ENCODE measurements at regions not wholly inside any gene's neighbourhood (a gene's known extent, or its start where the extent isn't known, plus 50 kb on each side); places are given as distances from the start of the nearest gene placed in this dataset.
"Not testable (repeated sequence)": the region's sequence is repeated elsewhere in the genome, so short reads cannot be mapped to it uniquely, and the experiment has no call there.

GRCh38 chr4:131727418-131727817 lies 1421.7 kb upstream of the PCDH10 start:
- DNase-seq, result not testable (repeated sequence)

GRCh38 chr4:131729205-131729604 lies 1419.9 kb upstream of the PCDH10 start:
- DNase-seq, result not testable (repeated sequence)

- DNase-seq, result not testable (repeated sequence)
Observed at GRCh38 chr4:131729716-131730398, 1419.2 kb upstream of the PCDH10 start.

GRCh38 chr4:131730574-131730973 lies 1418.5 kb upstream of the PCDH10 start:
- not testable (repeated sequence) for DNase-seq

- not testable (repeated sequence) for DNase-seq
Observed at GRCh38 chr4:131732034-131732630, 1417.0 kb upstream of the PCDH10 start.

- DNase-seq, result not testable (repeated sequence)
Observed at GRCh38 chr4:131734321-131734720, 1414.8 kb upstream of the PCDH10 start.

DNA sequence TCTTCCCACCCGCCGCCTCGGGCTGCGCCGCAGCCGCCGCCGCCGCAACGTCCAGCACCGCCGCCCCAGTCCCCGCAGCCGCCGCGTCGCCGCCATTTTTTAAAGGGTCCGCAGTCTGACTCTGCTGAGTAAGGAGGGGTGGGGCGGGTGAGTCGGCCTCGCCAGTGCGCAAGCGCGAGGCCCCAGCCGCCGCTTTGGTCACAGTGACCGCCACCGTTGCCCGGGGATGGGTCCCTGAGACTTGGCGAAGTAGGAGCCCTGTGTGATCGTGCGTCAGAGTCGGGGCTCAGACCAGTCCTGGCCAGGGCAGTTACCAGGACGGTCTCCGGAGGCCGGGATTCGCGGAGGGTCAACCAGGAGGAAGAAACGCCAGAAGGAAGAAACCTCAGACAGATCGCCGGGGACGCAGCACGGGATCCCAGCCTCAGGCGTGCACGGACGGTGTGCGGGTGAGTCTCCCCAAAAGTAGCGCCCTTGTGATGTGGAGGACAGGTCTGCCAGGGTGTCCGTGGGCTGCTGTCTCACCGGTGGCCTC lies 1414.2 kb upstream of the PCDH10 start:
- DNase-seq, result not testable (repeated sequence)

DNA sequence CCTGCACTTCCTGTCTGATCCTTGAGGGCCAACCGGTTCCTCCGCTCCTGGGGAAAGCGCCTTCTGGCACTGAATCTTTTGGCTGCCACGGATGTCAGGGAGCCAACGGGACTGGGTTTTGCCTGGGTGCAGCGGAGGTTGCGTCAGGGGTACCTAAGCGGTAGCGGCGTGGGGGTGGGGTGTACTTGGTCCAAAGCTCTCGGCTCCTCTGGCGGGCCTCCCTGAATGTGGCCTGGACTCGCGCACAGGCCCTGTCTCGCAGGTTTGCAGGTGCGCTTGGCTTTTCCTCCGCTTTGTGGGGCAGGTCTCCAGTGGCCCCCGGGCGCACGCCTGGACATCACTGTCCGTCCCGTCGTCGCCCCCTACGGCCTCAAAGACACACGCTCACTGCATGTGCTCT lies 1410.1 kb upstream of the PCDH10 start:
- not testable (repeated sequence) for DNase-seq

DNA sequence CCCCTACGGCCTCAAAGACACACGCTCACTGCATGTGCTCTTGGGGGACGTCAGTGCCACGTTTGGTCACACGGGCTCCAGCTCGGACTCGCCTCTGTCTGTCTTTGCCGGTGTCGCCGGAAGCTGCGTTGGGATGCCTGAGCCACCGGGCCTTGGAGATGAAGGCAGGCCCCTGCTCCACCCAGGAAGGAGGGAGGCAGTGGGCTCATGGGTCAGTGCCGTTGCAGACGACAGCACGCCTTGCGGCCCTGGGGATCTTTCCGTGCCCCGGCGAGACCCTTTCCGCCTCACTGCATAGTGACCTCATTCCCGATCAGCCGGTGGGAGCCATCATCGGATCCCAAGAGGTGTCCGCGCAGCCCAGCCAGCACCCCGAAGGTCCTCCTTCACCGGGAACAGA lies 1407.3 kb upstream of the PCDH10 start:
- DNase-seq, result not testable (repeated sequence)

GRCh38 chr4:131742536-131743205 lies 1406.4 kb upstream of the PCDH10 start:
- not testable (repeated sequence) for DNase-seq

- not testable (repeated sequence) for DNase-seq
Observed at GRCh38 chr4:131743348-131743747, 1405.7 kb upstream of the PCDH10 start.

DNA sequence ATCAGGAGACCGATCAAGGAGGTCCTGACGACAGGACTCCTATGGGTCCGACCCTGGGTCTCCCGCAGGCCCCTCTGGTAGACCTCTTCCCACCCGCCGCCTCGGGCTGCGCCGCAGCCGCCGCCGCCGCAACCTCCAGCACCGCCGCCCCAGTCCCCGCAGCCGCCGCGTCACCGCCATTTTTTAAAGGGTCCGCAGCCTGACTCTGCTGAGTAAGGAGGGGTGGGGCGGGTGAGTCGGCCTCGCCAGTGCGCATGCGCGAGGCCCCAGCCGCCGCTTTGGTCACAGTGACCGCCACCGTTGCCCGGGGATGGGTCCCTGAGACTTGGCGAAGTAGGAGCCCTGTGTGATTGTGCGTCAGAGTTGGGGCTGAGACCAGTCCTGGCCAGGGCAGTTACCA lies 1401.9 kb upstream of the PCDH10 start:
- DNase-seq, result not testable (repeated sequence)

- DNase-seq, result not testable (repeated sequence)
Observed at GRCh38 chr4:131749224-131749623, 1399.9 kb upstream of the PCDH10 start.

GRCh38 chr4:131750006-131750405 lies 1399.1 kb upstream of the PCDH10 start:
- not testable (repeated sequence) for DNase-seq

GRCh38 chr4:131750469-131750868 lies 1398.6 kb upstream of the PCDH10 start:
- not testable (repeated sequence) for DNase-seq

GRCh38 chr4:131762234-131762633 lies 1386.9 kb upstream of the PCDH10 start:
- not testable (repeated sequence) for DNase-seq

DNA sequence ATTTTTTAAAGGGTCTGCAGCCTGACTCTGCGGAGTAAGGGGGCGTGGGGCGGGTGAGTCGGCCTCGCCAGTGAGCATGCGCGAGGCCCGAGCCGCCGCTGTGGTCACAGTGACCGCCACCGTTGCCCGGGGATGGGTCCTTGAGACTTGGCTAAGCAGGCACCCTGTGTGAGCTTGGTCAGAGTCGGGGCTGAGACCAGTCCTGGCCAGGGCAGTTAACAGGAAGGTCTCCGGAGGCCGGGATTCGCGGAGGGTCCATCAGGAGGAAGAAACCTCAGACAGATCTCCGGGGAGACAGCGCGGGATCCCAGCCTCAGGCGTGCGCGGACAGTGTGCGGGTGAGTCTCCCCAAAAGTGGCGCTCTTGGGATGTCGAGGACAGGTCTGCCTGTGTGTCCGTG lies 1384.4 kb upstream of the PCDH10 start:
- no peak for DNase-seq

GRCh38 chr4:131774382-131774781 lies 1374.7 kb upstream of the PCDH10 start:
- peak; percentile 59 for DNase-seq

- DNase-seq, result not testable (repeated sequence)
Observed at GRCh38 chr4:131810565-131810964, 1338.5 kb upstream of the PCDH10 start.
